Activated CD4-positive, alpha-beta T cell treated with anti-CD3 and anti-CD28 coated beads for 36 hours (primary cell): ENCODE measurements at regions not wholly inside any gene's neighbourhood (a gene's known extent, or its start where the extent isn't known, plus 50 kb on each side); places are given as distances from the start of the nearest gene placed in this dataset.
"Not testable (repeated sequence)": the region's sequence is repeated elsewhere in the genome, so short reads cannot be mapped to it uniquely, and the experiment has no call there.

ENCODE experiments used
- ATAC-seq: fragments of 200-7000 bp; cut with Tn5 transposase; one replicate; pipeline ENCODE4 v1.10.0; 2021; ENCODE audit warnings: mild to moderate bottlenecking, moderate library complexity
- CTCF ChIA-PET: fragments of 350-600 bp; sonication (Branson Sonifier 250); formaldehyde crosslinking; loops from one replicate; lab custom pipeline; 2021; ENCODE audit warnings: antibody characterized with exemption; lab: Charles Lee
- POLR2A ChIA-PET: fragments of 350-600 bp; sonication (Branson Sonifier 250); formaldehyde crosslinking; loops from one replicate; lab custom pipeline; 2021; ENCODE audit warnings: antibody characterized with exemption, inconsistent platforms; lab: Charles Lee
- DNase-seq: peaks from one replicate; pipeline ENCODE4 v3.0.0-alpha.2; 2020
- H3K27ac Mint-ChIP-seq: one replicate; pipeline ENCODE4 v1.8.0; 2021; ENCODE audit warnings: mixed read lengths
- H3K27me3 Mint-ChIP-seq: one replicate; pipeline ENCODE4 v1.8.0; 2021; ENCODE audit warnings: mixed read lengths
- H3K36me3 Mint-ChIP-seq: one replicate; pipeline ENCODE4 v1.8.0; 2021; ENCODE audit warnings: low read depth, mixed read lengths
- H3K4me1 Mint-ChIP-seq: one replicate; pipeline ENCODE4 v1.8.0; 2021; ENCODE audit warnings: mixed read lengths
- H3K4me3 Mint-ChIP-seq: one replicate; pipeline ENCODE4 v1.8.0; 2021; ENCODE audit warnings: mild to moderate bottlenecking, moderate library complexity, mixed read lengths
- H3K9me3 Mint-ChIP-seq: one replicate; pipeline ENCODE4 v1.8.0; 2021; ENCODE audit warnings: low read depth, mixed read lengths
- intact Hi-C, 2 experiments: fragments of 100-400 bp; cut with DNase I in 1 of 2; cut with micrococcal nuclease in 1 of 2; formaldehyde crosslinking; loops; one replicate each; pipeline versions ENCODE4 v1.14.2 to v1.15.1; 2022 to 2024; cut with DNase I, micrococcal nuclease

GRCh38 chr13:58935689-58936088, 1228.0 kb downstream of the DIAPH3 start:
- DNase-seq, result no peak
- no peak for ATAC-seq
- ChIA-PET CTCF (no interaction called here), POLR2A (no interaction called here)
- H3K9me3 Mint-ChIP-seq, result no peaks in the 10 kb centered on the region
- H3K4me3 Mint-ChIP-seq, result no peak overlapping the region
- intact Hi-C loops, result no loop called here
- H3K4me1 Mint-ChIP-seq, result no peaks in the 10 kb centered on the region
- no peaks in the 10 kb centered on the region for H3K27me3 Mint-ChIP-seq
- no peak overlapping the region for H3K27ac Mint-ChIP-seq
- H3K36me3 Mint-ChIP-seq, result no peaks in the 10 kb centered on the region

GRCh38 chr13:58946274-58946673, 1217.5 kb downstream of the DIAPH3 start:
- ATAC-seq, result no peak
- CTCF ChIA-PET, result no interaction called here

GRCh38 chr13:58949646-58950045, 1214.1 kb downstream of the DIAPH3 start:
- H3K36me3 Mint-ChIP-seq, result no peaks in the 10 kb centered on the region
- H3K27me3 Mint-ChIP-seq, result no peaks in the 10 kb centered on the region
- H3K4me1 Mint-ChIP-seq, result no peaks in the 10 kb centered on the region
- intact Hi-C loops, result no loop called here
- peaks cover 21% of the 10 kb centered on the region for H3K9me3 Mint-ChIP-seq
- ChIA-PET CTCF (no interaction called here), POLR2A (no interaction called here)
- DNase-seq (no peak), ATAC-seq (no peak)
- no peak overlapping the region for H3K4me3 Mint-ChIP-seq
- H3K27ac Mint-ChIP-seq, result no peak overlapping the region

More at GRCh38 chr13:58946274-58946673, 1217.5 kb downstream of the DIAPH3 start:
- Mint-ChIP-seq H3K36me3 (no peaks in the 10 kb centered on the region), H3K27ac (no peak overlapping the region), H3K4me3 (no peak overlapping the region), H3K9me3 (peaks cover 23% of the 10 kb centered on the region), H3K27me3 (no peaks in the 10 kb centered on the region), H3K4me1 (no peaks in the 10 kb centered on the region)
- DNase-seq, result no peak
- intact Hi-C loops, result no loop called here
- POLR2A ChIA-PET, result no interaction called here

GRCh38 chr13:58950911-58951310, 1212.8 kb downstream of the DIAPH3 start:
- Mint-ChIP-seq H3K27me3 (no peaks in the 10 kb centered on the region), H3K9me3 (peaks cover 14% of the 10 kb centered on the region), H3K27ac (no peak overlapping the region), H3K4me3 (no peak overlapping the region), H3K4me1 (no peaks in the 10 kb centered on the region), H3K36me3 (no peaks in the 10 kb centered on the region)
- DNase-seq (no peak), ATAC-seq (no peak)
- intact Hi-C loops, result no loop called here
- CTCF ChIA-PET, result no interaction called here
- POLR2A ChIA-PET, result no interaction called here

- no peak overlapping the region for H3K27ac Mint-ChIP-seq
- no peaks in the 10 kb centered on the region for H3K36me3 Mint-ChIP-seq
- POLR2A ChIA-PET, result no interaction called here
- H3K4me3 Mint-ChIP-seq, result no peak overlapping the region
- no peaks in the 10 kb centered on the region for H3K4me1 Mint-ChIP-seq
- DNase-seq (no peak), ATAC-seq (no peak)
- CTCF ChIA-PET, result no interaction called here
- H3K9me3 Mint-ChIP-seq, result peaks cover 15% of the 10 kb centered on the region
- no peaks in the 10 kb centered on the region for H3K27me3 Mint-ChIP-seq
- intact Hi-C loops, result no loop called here
Observed at GRCh38 chr13:58953638-58954037, 1210.1 kb downstream of the DIAPH3 start.

- H3K9me3 Mint-ChIP-seq, result peaks cover 3% of the 10 kb centered on the region
- H3K36me3 Mint-ChIP-seq, result no peaks in the 10 kb centered on the region
- no peak for ATAC-seq
- no peak for DNase-seq
- no peaks in the 10 kb centered on the region for H3K27me3 Mint-ChIP-seq
- POLR2A ChIA-PET, result no interaction called here
- no peak overlapping the region for H3K4me3 Mint-ChIP-seq
- intact Hi-C loops, result no loop called here
- CTCF ChIA-PET, result interaction anchor here (0.6 kb wide), 1 partner anchor 1905 kb away, joined by 3 read pairs; no protein-coding TSS in a partner anchor
- H3K4me1 Mint-ChIP-seq, result no peaks in the 10 kb centered on the region
- H3K27ac Mint-ChIP-seq, result no peak overlapping the region
Observed at GRCh38 chr13:58955546-58956385, 1208.0 kb downstream of the DIAPH3 start.

GRCh38 chr13:58958097-58958496, 1205.6 kb downstream of the DIAPH3 start:
- H3K4me1 Mint-ChIP-seq, H3K36me3 Mint-ChIP-seq, POLR2A ChIA-PET, H3K27me3 Mint-ChIP-seq, ATAC-seq, H3K4me3 Mint-ChIP-seq, H3K9me3 Mint-ChIP-seq, H3K27ac Mint-ChIP-seq, intact Hi-C loops, DNase-seq, CTCF ChIA-PET: not testable (repeated sequence)

- peaks cover 2% of the 10 kb centered on the region for H3K9me3 Mint-ChIP-seq
- ChIA-PET POLR2A (no interaction called here), CTCF (no interaction called here)
- ATAC-seq (no peak), DNase-seq (no peak)
- no peaks in the 10 kb centered on the region for H3K27me3 Mint-ChIP-seq
- H3K4me3 Mint-ChIP-seq, result no peak overlapping the region
- intact Hi-C loops, result no loop called here
- no peaks in the 10 kb centered on the region for H3K4me1 Mint-ChIP-seq
- H3K27ac Mint-ChIP-seq, result no peak overlapping the region
- no peaks in the 10 kb centered on the region for H3K36me3 Mint-ChIP-seq
Observed at GRCh38 chr13:58960888-58961287, 1202.8 kb downstream of the DIAPH3 start.

- ATAC-seq (no peak), DNase-seq (no peak)
- CTCF ChIA-PET, result no interaction called here
- Mint-ChIP-seq H3K27me3 (no peaks in the 10 kb centered on the region), H3K4me3 (no peak overlapping the region), H3K9me3 (peaks cover 2% of the 10 kb centered on the region), H3K36me3 (no peaks in the 10 kb centered on the region), H3K4me1 (no peaks in the 10 kb centered on the region), H3K27ac (no peak overlapping the region)
- POLR2A ChIA-PET, result no interaction called here
- intact Hi-C loops, result no loop called here
Observed at GRCh38 chr13:58963321-58963720, 1200.4 kb downstream of the DIAPH3 start.

GRCh38 chr13:58964048-58964447, 1199.7 kb downstream of the DIAPH3 start:
- Mint-ChIP-seq H3K36me3 (no peaks in the 10 kb centered on the region), H3K4me3 (no peak overlapping the region), H3K27ac (no peak overlapping the region), H3K27me3 (no peaks in the 10 kb centered on the region), H3K4me1 (no peaks in the 10 kb centered on the region), H3K9me3 (peaks cover 4% of the 10 kb centered on the region)
- intact Hi-C loops, result no loop called here
- DNase-seq (no peak), ATAC-seq (no peak)
- CTCF ChIA-PET, result no interaction called here
- POLR2A ChIA-PET, result no interaction called here

GRCh38 chr13:58977085-58977484, 1186.6 kb downstream of the DIAPH3 start:
- CTCF ChIA-PET, result no interaction called here
- no peak for DNase-seq
- Mint-ChIP-seq H3K36me3 (no peaks in the 10 kb centered on the region), H3K27me3 (no peaks in the 10 kb centered on the region), H3K4me3 (no peak overlapping the region), H3K4me1 (no peaks in the 10 kb centered on the region), H3K9me3 (peaks cover 3% of the 10 kb centered on the region), H3K27ac (no peak overlapping the region)
- ATAC-seq, result no peak
- POLR2A ChIA-PET, result no interaction called here
- intact Hi-C loops, result no loop called here

GRCh38 chr13:58978331-58978730, 1185.4 kb downstream of the DIAPH3 start:
- POLR2A ChIA-PET, result no interaction called here
- no peak overlapping the region for H3K27ac Mint-ChIP-seq

More at GRCh38 chr13:58978331-58978730, 1185.4 kb downstream of the DIAPH3 start:
- Mint-ChIP-seq H3K36me3 (no peaks in the 10 kb centered on the region), H3K27me3 (no peaks in the 10 kb centered on the region), H3K4me1 (no peaks in the 10 kb centered on the region), H3K9me3 (peaks cover 9% of the 10 kb centered on the region), H3K4me3 (no peak overlapping the region)
- intact Hi-C loops, result no loop called here
- no peak for ATAC-seq
- DNase-seq, result no peak
- CTCF ChIA-PET, result no interaction called here
